ENCODE measurements at regions not wholly inside any gene's neighbourhood (a gene's known extent, or its start where the extent isn't known, plus 50 kb on each side); places are given as distances from the start of the nearest gene placed in this dataset.
"Not testable (repeated sequence)": the region's sequence is repeated elsewhere in the genome, so short reads cannot be mapped to it uniquely, and the experiment has no call there.

- no peak for DNase-seq (ENCODE audit: low spot score)
These were observed 907.8 kb downstream of the STPG2 start for GRCh38 chr4:97235521-97235920.

- peak; percentile 60 for DNase-seq (ENCODE audit: low spot score)
These were observed 904.2 kb downstream of the STPG2 start for GRCh38 chr4:97238956-97239666.

- no peak for DNase-seq (ENCODE audit: low spot score)
These were observed 903.6 kb downstream of the STPG2 start for GRCh38 chr4:97239667-97239997.

GRCh38 chr4:97252615-97253154 lies 890.6 kb downstream of the STPG2 start:
- DNase-seq (ENCODE audit: low spot score), result no peak

- DNase-seq (ENCODE audit: low spot score), result no peak
These were observed 880.5 kb downstream of the STPG2 start for GRCh38 chr4:97262769-97263168.

GRCh38 chr4:97270051-97270450 lies 873.2 kb downstream of the STPG2 start:
- no peak for DNase-seq (ENCODE audit: low spot score)

- no peak for DNase-seq (ENCODE audit: low spot score)
These were observed 863.9 kb downstream of the STPG2 start for GRCh38 chr4:97279391-97279790.

GRCh38 chr4:97300561-97300960 lies 842.7 kb downstream of the STPG2 start:
- DNase-seq (ENCODE audit: low spot score), result no peak

- DNase-seq (ENCODE audit: low spot score), result no peak
These were observed 837.9 kb downstream of the STPG2 start for GRCh38 chr4:97305351-97305750.

- no peak for DNase-seq (ENCODE audit: low spot score)
These were observed 834.2 kb downstream of the STPG2 start for GRCh38 chr4:97309121-97309520.

GRCh38 chr4:97317201-97317600 lies 826.1 kb downstream of the STPG2 start:
- no peak for DNase-seq (ENCODE audit: low spot score)

GRCh38 chr4:97317671-97318070 lies 825.6 kb downstream of the STPG2 start:
- no peak for DNase-seq (ENCODE audit: low spot score)

GRCh38 chr4:97325751-97326150 lies 817.5 kb downstream of the STPG2 start:
- not testable (repeated sequence) for DNase-seq (ENCODE audit: low spot score)

GRCh38 chr4:97330917-97331316 lies 812.4 kb downstream of the STPG2 start:
- no peak for DNase-seq (ENCODE audit: low spot score)

GRCh38 chr4:97334348-97334747 lies 808.9 kb downstream of the STPG2 start:
- no peak for DNase-seq (ENCODE audit: low spot score)

- DNase-seq (ENCODE audit: low spot score), result no peak
These were observed 793.6 kb downstream of the STPG2 start for GRCh38 chr4:97349468-97350186.

- DNase-seq (ENCODE audit: low spot score), result no peak
These were observed 789.4 kb downstream of the STPG2 start for GRCh38 chr4:97353876-97354275.

GRCh38 chr4:97359826-97360225 lies 783.5 kb downstream of the STPG2 start:
- DNase-seq (ENCODE audit: low spot score), result no peak

GRCh38 chr4:97360733-97361132 lies 782.5 kb downstream of the STPG2 start:
- DNase-seq (ENCODE audit: low spot score), result no peak

- no peak for DNase-seq (ENCODE audit: low spot score)
These were observed 775.4 kb downstream of the STPG2 start for GRCh38 chr4:97367878-97368277.

GRCh38 chr4:97370568-97370967 lies 772.7 kb downstream of the STPG2 start:
- DNase-seq (ENCODE audit: low spot score), result no peak

- DNase-seq (ENCODE audit: low spot score), result no peak
These were observed 768.8 kb downstream of the STPG2 start for GRCh38 chr4:97374526-97374925.

GRCh38 chr4:97386969-97387368 lies 756.3 kb downstream of the STPG2 start:
- no peak for DNase-seq (ENCODE audit: low spot score)

- no peak for DNase-seq (ENCODE audit: low spot score)
These were observed 748.6 kb downstream of the STPG2 start for GRCh38 chr4:97394653-97395052.
